ENCODE measurements at regions not wholly inside any gene's neighbourhood (a gene's known extent, or its start where the extent isn't known, plus 50 kb on each side); places are given as distances from the start of the nearest gene placed in this dataset.

DNA sequence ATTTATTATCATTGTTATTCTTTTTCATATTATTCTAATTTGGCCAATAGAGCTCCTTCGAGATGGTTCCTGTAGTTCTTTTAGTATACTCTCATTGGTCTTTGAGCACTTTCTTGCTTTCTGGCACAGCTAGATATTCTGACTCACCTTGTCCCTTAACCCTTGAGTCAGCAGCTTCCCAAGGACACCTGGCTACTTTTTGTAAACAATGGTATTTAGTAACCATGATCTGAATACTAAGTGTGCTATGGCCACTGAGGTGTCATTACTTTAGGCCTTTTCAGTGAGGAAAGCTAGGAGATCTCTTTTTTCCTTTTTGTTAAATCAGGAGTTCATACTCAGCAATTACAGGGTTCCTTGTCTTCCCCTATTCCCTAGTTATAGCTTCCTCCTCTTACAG is 126.5 kb upstream of the CITED2 start:
- no peak for TF ChIP-seq EZH2phosphoT487 (conservative IDR thresholded peaks at IDR 0.05; ENCODE audit: low read length)
- TF ChIP-seq, protein P1, sequence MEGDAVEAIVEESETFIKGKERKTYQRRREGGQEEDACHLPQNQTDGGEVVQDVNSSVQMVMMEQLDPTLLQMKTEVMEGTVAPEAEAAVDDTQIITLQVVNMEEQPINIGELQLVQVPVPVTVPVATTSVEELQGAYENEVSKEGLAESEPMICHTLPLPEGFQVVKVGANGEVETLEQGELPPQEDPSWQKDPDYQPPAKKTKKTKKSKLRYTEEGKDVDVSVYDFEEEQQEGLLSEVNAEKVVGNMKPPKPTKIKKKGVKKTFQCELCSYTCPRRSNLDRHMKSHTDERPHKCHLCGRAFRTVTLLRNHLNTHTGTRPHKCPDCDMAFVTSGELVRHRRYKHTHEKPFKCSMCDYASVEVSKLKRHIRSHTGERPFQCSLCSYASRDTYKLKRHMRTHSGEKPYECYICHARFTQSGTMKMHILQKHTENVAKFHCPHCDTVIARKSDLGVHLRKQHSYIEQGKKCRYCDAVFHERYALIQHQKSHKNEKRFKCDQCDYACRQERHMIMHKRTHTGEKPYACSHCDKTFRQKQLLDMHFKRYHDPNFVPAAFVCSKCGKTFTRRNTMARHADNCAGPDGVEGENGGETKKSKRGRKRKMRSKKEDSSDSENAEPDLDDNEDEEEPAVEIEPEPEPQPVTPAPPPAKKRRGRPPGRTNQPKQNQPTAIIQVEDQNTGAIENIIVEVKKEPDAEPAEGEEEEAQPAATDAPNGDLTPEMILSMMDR (IDR thresholded peaks at IDR 0.05; ENCODE audit: insufficient read depth, low read length, poor library complexity, severe bottlenecking), result no peak
